SK-N-SH (cell line): ENCODE measurements at regions not wholly inside any gene's neighbourhood (a gene's known extent, or its start where the extent isn't known, plus 50 kb on each side); places are given as distances from the start of the nearest gene placed in this dataset.

Experiments used
- FOXJ3 ChIP-seq: sonication (generic); formaldehyde crosslinking; IDR thresholded peaks from 2 replicates; pipeline ENCODE4 v1.5.1; 2020; ENCODE audit warnings: mild to moderate bottlenecking, missing genetic modification reagents
- TAF1 ChIP-seq: IDR thresholded peaks from 2 replicates; pipeline ENCODE4 v1.6.1; 2012; ENCODE audit warnings: low read depth, mild to moderate bottlenecking, low read length, moderate library complexity, borderline replicate concordance
- TCF12 ChIP-seq: IDR thresholded peaks from 2 replicates; pipeline ENCODE4 v1.4.0; 2012
- TF ChIP-seq, protein P1 (sequence below): fragments of 200-600 bp; sonication (generic); IDR thresholded peaks from 2 replicates; pipeline ENCODE4 v1.6.1; 2017; ENCODE audit warnings: antibody characterized with exemption, mild to moderate bottlenecking, moderate library complexity

DNA sequence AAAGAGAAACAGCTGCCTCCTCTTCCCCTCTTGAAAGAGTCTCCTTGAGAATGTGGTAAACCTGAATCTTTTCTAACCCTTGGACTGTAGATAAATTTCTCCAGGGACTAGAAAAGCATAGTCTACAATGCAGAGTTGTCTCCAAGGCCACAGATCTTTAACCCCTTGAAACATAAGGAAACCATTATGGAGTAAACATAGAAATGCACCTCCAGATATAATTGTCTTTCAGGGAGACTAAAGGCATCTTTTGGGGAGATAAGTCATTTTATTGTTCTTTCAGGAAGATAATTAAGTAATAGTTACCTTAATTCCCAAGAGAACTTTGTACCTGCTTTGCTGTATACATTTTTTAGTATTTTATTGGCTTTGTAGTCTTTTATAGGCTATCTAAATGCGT, 373.6 kb upstream of the GRIA1 start:
- TF ChIP-seq, protein P1, sequence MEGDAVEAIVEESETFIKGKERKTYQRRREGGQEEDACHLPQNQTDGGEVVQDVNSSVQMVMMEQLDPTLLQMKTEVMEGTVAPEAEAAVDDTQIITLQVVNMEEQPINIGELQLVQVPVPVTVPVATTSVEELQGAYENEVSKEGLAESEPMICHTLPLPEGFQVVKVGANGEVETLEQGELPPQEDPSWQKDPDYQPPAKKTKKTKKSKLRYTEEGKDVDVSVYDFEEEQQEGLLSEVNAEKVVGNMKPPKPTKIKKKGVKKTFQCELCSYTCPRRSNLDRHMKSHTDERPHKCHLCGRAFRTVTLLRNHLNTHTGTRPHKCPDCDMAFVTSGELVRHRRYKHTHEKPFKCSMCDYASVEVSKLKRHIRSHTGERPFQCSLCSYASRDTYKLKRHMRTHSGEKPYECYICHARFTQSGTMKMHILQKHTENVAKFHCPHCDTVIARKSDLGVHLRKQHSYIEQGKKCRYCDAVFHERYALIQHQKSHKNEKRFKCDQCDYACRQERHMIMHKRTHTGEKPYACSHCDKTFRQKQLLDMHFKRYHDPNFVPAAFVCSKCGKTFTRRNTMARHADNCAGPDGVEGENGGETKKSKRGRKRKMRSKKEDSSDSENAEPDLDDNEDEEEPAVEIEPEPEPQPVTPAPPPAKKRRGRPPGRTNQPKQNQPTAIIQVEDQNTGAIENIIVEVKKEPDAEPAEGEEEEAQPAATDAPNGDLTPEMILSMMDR: no peak
- TF ChIP-seq FOXJ3 (no peak), TAF1 (no peak), TCF12 (no peak)
